CD14-positive monocyte (primary cell): ENCODE measurements at regions not wholly inside any gene's neighbourhood (a gene's known extent, or its start where the extent isn't known, plus 50 kb on each side); places are given as distances from the start of the nearest gene placed in this dataset.

Experiments used
- DNase-seq, 3 donors: peaks; one replicate each; pipeline ENCODE4 v3.0.0-alpha.2; 2011 to 2022
- H2AFZ ChIP-seq: 2 replicates; pipeline ENCODE4 v1.6.0; 2012; ENCODE audit warnings: mild to moderate bottlenecking, low read depth, low read length, inconsistent platforms; ENCODE audit not compliant: insufficient read depth, poor library complexity, severe bottlenecking
- H3K27ac ChIP-seq, 2 donors: 1 replicate in 1 of 2; 2 replicates in 1 of 2; pipeline ENCODE4 v1.5.1; 2012 to 2013; ENCODE audit warnings: low read length in 2 of 2, control low read depth in 1 of 2, inconsistent platforms in 1 of 2, low read depth in 1 of 2, mild to moderate bottlenecking in 1 of 2
- H3K27me3 ChIP-seq, 2 donors: one replicate each; pipeline versions ENCODE4 v1.6.0 to v1.6.1; 2011 to 2013; ENCODE audit warnings: low read length in 2 of 2; ENCODE audit not compliant: control insufficient read depth in 2 of 2, insufficient read depth in 2 of 2
- H3K36me3 ChIP-seq, 2 donors: replicated peaks in 1 of 2; 1 replicate in 1 of 2; 2 replicates in 1 of 2; pipeline versions ENCODE4 v1.5.1 to v1.6.1; 2012 to 2013; ENCODE audit warnings: low read length in 2 of 2, control low read depth in 1 of 2, inconsistent platforms in 1 of 2, mild to moderate bottlenecking in 1 of 2; ENCODE audit not compliant: insufficient read depth in 2 of 2, control insufficient read depth in 1 of 2
- H3K4me1 ChIP-seq, 2 donors: 1 replicate in 1 of 2; 2 replicates in 1 of 2; pipeline versions ENCODE4 v1.5.1 to v1.6.1; 2012 to 2013; ENCODE audit warnings: low read length in 2 of 2, control low read depth in 1 of 2, inconsistent platforms in 1 of 2, mild to moderate bottlenecking in 1 of 2, moderate library complexity in 1 of 2; ENCODE audit not compliant: insufficient read depth in 2 of 2, control insufficient read depth in 1 of 2
- H3K4me2 ChIP-seq: replicated peaks from 2 replicates; pipeline ENCODE3; 2012; ENCODE audit warnings: low read length, moderate library complexity, mild to moderate bottlenecking; ENCODE audit not compliant: poor library complexity, severe bottlenecking; ENCODE audit errors: extremely low read depth
- H3K4me3 ChIP-seq, 3 experiments: fragments of 200-600 bp in 1 of 3; sonication (generic) in 1 of 3; replicated peaks in 1 of 3; 1 replicate in 2 of 3; 2 replicates in 1 of 3; pipeline ENCODE4 v1.5.1; 2011 to 2013; ENCODE audit warnings: low read length in 3 of 3, mild to moderate bottlenecking in 3 of 3, control low read depth in 2 of 3, low read depth in 2 of 3, inconsistent platforms in 1 of 3, moderate library complexity in 1 of 3
- H3K79me2 ChIP-seq: 2 replicates; pipeline ENCODE4 v1.6.0; 2012; ENCODE audit warnings: mild to moderate bottlenecking, control low read depth, inconsistent platforms, low read length, moderate library complexity; ENCODE audit not compliant: insufficient read depth
- H3K9ac ChIP-seq: 2 replicates; pipeline ENCODE4 v1.6.0; 2017; ENCODE audit warnings: low read length, mild to moderate bottlenecking; ENCODE audit not compliant: insufficient read depth, poor library complexity, severe bottlenecking
- H3K9me3 ChIP-seq, 2 donors: replicated peaks in 1 of 2; 1 replicate in 1 of 2; 2 replicates in 1 of 2; pipeline versions ENCODE4 v1.5.1 to v1.6.1; 2012 to 2013; ENCODE audit warnings: low read length in 2 of 2, control low read depth in 1 of 2; ENCODE audit not compliant: control insufficient read depth in 1 of 2, insufficient read depth in 1 of 2
- H4K20me1 ChIP-seq: 2 replicates; pipeline ENCODE4 v1.6.0; 2012; ENCODE audit warnings: mild to moderate bottlenecking, low read length, control low read depth, moderate library complexity; ENCODE audit not compliant: insufficient read depth
- H3K27ac Mint-ChIP-seq, 7 donors: one replicate each; pipeline ENCODE4 v1.8.0; 2020; ENCODE audit warnings: mild to moderate bottlenecking in 7 of 7, mixed read lengths in 7 of 7, moderate library complexity in 6 of 7, inconsistent platforms in 2 of 7
- H3K27me3 Mint-ChIP-seq, 3 donors: one replicate each; pipeline ENCODE4 v1.8.0; 2021 to 2022; ENCODE audit warnings: low read depth in 3 of 3, mild to moderate bottlenecking in 3 of 3, mixed read lengths in 3 of 3, moderate library complexity in 3 of 3, inconsistent platforms in 1 of 3
- H3K36me3 Mint-ChIP-seq, 2 donors: one replicate each; pipeline ENCODE4 v1.8.0; 2020; ENCODE audit warnings: mixed read lengths in 2 of 2, inconsistent platforms in 1 of 2, mild to moderate bottlenecking in 1 of 2
- H3K4me1 Mint-ChIP-seq: one replicate; pipeline ENCODE4 v1.8.0; 2020; ENCODE audit warnings: mild to moderate bottlenecking, mixed read lengths
- H3K4me3 Mint-ChIP-seq, 2 donors: one replicate each; pipeline ENCODE4 v1.8.0; 2020; ENCODE audit warnings: mild to moderate bottlenecking in 2 of 2, mixed read lengths in 2 of 2, moderate library complexity in 1 of 2
- H3K9me3 Mint-ChIP-seq, 7 donors: one replicate each; pipeline ENCODE4 v1.8.0; 2020 to 2022; ENCODE audit warnings: mixed read lengths in 7 of 7, mild to moderate bottlenecking in 6 of 7, moderate library complexity in 6 of 7, inconsistent platforms in 2 of 7
- WGBS: methylation state at CpG from one replicate; pipeline ENCODE4 v1.1.5; 2013; ENCODE audit warnings: missing lambda C conversion rate; ENCODE audit not compliant: insufficient coverage; 5-methylcytosine and 5-hydroxymethylcytosine counted together
- intact Hi-C, 2 donors: fragments of 100-400 bp; cut with micrococcal nuclease; formaldehyde crosslinking; loops; one replicate each; pipeline versions ENCODE4 v1.15.0 to v1.15.1; 2023
- TF ChIP-seq, protein P1 (sequence below): fragments of 200-600 bp; IDR thresholded peaks from one replicate; pipeline ENCODE4 v1.8.0; 2022; ENCODE audit warnings: antibody characterized with exemption, mild to moderate bottlenecking

- WGBS: 100% methylated on average over 1 of the region's 7 CpGs
- Mint-ChIP-seq H3K36me3 (no peaks in the 10 kb centered on the region), H3K4me3 (no peak overlapping the region), H3K4me1 (no peaks in the 10 kb centered on the region), H3K9me3 (peaks cover 0 to 9% (median 2%) of the 10 kb centered on the region in 7 donors), H3K27ac (no peak overlapping the region), H3K27me3 (peaks cover under 1 to 9% (median 4%) of the 10 kb centered on the region in 3 donors)
- Histone ChIP-seq H3K4me3 (no peak overlapping the region), H4K20me1 (no peaks in the 10 kb centered on the region), H3K4me1 (no peaks in the 10 kb centered on the region), H3K27ac (no peak overlapping the region), H2AFZ (no peak overlapping the region), H3K9ac (no peak overlapping the region), H3K79me2 (no peaks in the 10 kb centered on the region), H3K36me3 (no peaks in the 10 kb centered on the region), H3K27me3 (no peaks in the 10 kb centered on the region), H3K9me3 (no peaks in the 10 kb centered on the region), H3K4me2 (no peak overlapping the region)
- TF ChIP-seq, protein P1, sequence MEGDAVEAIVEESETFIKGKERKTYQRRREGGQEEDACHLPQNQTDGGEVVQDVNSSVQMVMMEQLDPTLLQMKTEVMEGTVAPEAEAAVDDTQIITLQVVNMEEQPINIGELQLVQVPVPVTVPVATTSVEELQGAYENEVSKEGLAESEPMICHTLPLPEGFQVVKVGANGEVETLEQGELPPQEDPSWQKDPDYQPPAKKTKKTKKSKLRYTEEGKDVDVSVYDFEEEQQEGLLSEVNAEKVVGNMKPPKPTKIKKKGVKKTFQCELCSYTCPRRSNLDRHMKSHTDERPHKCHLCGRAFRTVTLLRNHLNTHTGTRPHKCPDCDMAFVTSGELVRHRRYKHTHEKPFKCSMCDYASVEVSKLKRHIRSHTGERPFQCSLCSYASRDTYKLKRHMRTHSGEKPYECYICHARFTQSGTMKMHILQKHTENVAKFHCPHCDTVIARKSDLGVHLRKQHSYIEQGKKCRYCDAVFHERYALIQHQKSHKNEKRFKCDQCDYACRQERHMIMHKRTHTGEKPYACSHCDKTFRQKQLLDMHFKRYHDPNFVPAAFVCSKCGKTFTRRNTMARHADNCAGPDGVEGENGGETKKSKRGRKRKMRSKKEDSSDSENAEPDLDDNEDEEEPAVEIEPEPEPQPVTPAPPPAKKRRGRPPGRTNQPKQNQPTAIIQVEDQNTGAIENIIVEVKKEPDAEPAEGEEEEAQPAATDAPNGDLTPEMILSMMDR: no peak
- intact Hi-C loops: no loop called here
- no peak for DNase-seq
Observed at GRCh38 chr15:79515300-79516027, 83.3 kb downstream of the MINAR1 start.

DNA sequence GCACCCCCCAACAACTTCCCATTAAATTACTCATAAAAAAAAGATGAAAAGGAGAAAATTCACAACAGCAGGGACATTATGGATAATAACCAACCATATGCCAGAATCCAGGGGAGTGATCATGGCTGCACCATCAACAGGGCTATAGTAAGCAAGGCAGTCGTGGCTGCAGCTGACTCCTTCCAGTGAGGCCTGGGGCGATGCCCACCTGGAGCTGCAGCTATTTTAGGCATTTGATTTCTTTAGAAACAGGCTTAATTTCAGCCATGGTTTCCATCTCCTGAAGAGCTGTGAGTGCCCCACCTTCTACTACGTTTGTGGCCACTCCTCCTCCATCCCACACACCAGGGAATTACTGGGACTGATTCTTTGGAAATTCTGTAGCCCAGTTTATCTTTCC is 84.0 kb downstream of the MINAR1 start:
- Histone ChIP-seq H3K27ac (no peak overlapping the region), H3K36me3 (no peaks in the 10 kb centered on the region), H3K27me3 (no peaks in the 10 kb centered on the region), H4K20me1 (no peaks in the 10 kb centered on the region), H3K4me1 (no peaks in the 10 kb centered on the region), H2AFZ (no peak overlapping the region), H3K79me2 (no peaks in the 10 kb centered on the region), H3K4me2 (no peak overlapping the region), H3K4me3 (no peak overlapping the region), H3K9me3 (no peaks in the 10 kb centered on the region), H3K9ac (no peak overlapping the region)
- Mint-ChIP-seq H3K36me3 (no peaks in the 10 kb centered on the region), H3K9me3 (peaks cover 0 to 9% (median 2%) of the 10 kb centered on the region in 7 donors), H3K4me3 (no peak overlapping the region), H3K27me3 (peaks cover 4 to 9% (median 5%) of the 10 kb centered on the region in 3 donors), H3K4me1 (no peaks in the 10 kb centered on the region), H3K27ac (no peak overlapping the region)
- no peak for DNase-seq
- TF ChIP-seq, protein P1: no peak
- 92% methylated on average over 3 of the region's 3 CpGs for WGBS
- intact Hi-C loops: no loop called here
